HEK293T (cell line): ENCODE measurements at regions not wholly inside any gene's neighbourhood (a gene's known extent, or its start where the extent isn't known, plus 50 kb on each side); places are given as distances from the start of the nearest gene placed in this dataset.

ENCODE experiments used
- ARNT ChIP-seq: fragments of 450-650 bp; IDR thresholded peaks from 2 replicates; pipeline ENCODE4 v1.6.1; 2017; ENCODE audit warnings: mild to moderate bottlenecking
- CTBP1 ChIP-seq: fragments of 450-650 bp; IDR thresholded peaks from 2 replicates; pipeline ENCODE4 v1.6.1; 2016; ENCODE audit warnings: borderline replicate concordance
- ELF4 ChIP-seq: fragments of 450-650 bp; IDR thresholded peaks from 2 replicates; pipeline ENCODE4 v1.6.1; 2017; ENCODE audit warnings: antibody characterized with exemption
- FOXA1 ChIP-seq: fragments of 450-650 bp; IDR thresholded peaks from 2 replicates; pipeline ENCODE4 v1.6.1; 2016; ENCODE audit warnings: mild to moderate bottlenecking
- FOXK2 ChIP-seq: fragments of 450-650 bp; IDR thresholded peaks from 2 replicates; pipeline ENCODE4 v1.6.1; 2016; ENCODE audit warnings: mild to moderate bottlenecking
- HDGF ChIP-seq: fragments of 450-650 bp; IDR thresholded peaks from 2 replicates; pipeline ENCODE4 v1.6.1; 2017; ENCODE audit warnings: antibody characterized with exemption, borderline replicate concordance
- L3MBTL2 ChIP-seq: fragments of 450-650 bp; conservative IDR thresholded peaks from 2 replicates; pipeline ENCODE4 v1.6.1; 2016; ENCODE audit warnings: mild to moderate bottlenecking
- PKNOX1 ChIP-seq: fragments of 450-650 bp; IDR thresholded peaks from 2 replicates; pipeline ENCODE4 v1.6.1; 2016
- SP1 ChIP-seq: fragments of 450-650 bp; IDR thresholded peaks from 2 replicates; pipeline ENCODE4 v1.6.1; 2017
- ZNF384 ChIP-seq: fragments of 450-650 bp; IDR thresholded peaks from 2 replicates; pipeline ENCODE4 v1.6.1; 2016

DNA sequence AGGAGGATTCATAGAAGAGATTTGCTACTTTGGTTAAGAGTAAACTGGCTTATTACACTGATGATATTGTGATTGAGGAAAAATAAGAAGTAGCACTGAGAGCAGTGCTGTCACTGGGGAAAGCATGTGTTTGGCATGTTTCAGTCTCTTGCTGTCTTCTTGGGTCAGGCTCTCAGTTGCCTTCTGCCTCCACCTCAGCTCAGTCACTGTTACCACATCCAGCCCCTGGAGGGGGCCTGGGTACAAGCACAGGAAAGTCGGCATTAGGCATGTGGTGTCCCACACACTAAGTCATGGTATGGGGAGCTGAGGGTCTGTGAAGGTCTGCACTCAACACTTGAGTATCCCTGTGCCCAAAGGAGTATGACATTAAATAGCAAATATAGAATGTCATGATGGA is 958.3 kb upstream of the CDH9 start:
- TF ChIP-seq PKNOX1 (no peak), SP1 (no peak), HDGF (no peak), ARNT (no peak), CTBP1 (no peak), FOXA1 (no peak), ZNF384 (no peak), FOXK2 (no peak), L3MBTL2 (no peak), ELF4 (no peak)
